ENCODE measurements at regions not wholly inside any gene's neighbourhood (a gene's known extent, or its start where the extent isn't known, plus 50 kb on each side); places are given as distances from the start of the nearest gene placed in this dataset.

- TF ChIP-seq POLR2AphosphoS5 (IDR thresholded peaks at IDR 0.05; ENCODE audit: borderline replicate concordance, low read depth, low read length) (no peak), EZH2 (IDR thresholded peaks at IDR 0.05) (no peak)
These were observed 136.8 kb upstream of the ARL4C start for GRCh38 chr2:234633581-234634230.
